ENCODE measurements at regions not wholly inside any gene's neighbourhood (a gene's known extent, or its start where the extent isn't known, plus 50 kb on each side); places are given as distances from the start of the nearest gene placed in this dataset.

DNA sequence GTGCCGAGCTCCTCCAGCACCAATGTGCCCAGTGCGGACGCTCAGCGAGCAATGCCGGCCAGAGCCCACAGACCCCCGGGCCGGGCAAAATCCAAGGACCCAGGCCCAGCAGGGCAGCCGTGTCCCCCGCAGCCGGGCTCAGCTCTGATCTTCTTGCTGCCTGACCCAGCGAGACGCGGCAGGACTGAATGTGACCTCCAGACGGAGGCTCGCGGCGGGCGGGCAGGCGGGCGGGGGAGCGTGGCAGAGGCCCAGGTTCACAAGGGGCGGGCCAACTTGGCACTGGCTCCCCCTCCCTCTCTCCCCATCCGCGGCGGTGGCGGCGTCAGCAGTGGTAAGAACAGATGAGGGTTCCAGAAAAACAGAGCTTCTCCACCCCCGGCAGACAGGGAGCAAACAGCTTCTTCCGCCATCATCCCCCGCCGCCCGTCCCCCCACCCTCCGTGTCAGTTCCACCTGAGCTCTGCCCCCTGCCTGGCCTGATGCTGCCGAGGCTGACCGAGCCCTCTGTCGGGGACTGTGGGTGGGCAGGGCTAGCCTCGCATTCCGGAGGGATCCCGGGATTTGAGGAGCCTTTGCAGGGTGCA lies 94.3 kb downstream of the RFLNA start:
- in situ Hi-C loops (cut with HindIII; ENCODE audit: low sequenced_read_pairs) = no loop called here
- no peak for DNase-seq (ENCODE audit: low read depth)
- TF ChIP-seq, protein P1, sequence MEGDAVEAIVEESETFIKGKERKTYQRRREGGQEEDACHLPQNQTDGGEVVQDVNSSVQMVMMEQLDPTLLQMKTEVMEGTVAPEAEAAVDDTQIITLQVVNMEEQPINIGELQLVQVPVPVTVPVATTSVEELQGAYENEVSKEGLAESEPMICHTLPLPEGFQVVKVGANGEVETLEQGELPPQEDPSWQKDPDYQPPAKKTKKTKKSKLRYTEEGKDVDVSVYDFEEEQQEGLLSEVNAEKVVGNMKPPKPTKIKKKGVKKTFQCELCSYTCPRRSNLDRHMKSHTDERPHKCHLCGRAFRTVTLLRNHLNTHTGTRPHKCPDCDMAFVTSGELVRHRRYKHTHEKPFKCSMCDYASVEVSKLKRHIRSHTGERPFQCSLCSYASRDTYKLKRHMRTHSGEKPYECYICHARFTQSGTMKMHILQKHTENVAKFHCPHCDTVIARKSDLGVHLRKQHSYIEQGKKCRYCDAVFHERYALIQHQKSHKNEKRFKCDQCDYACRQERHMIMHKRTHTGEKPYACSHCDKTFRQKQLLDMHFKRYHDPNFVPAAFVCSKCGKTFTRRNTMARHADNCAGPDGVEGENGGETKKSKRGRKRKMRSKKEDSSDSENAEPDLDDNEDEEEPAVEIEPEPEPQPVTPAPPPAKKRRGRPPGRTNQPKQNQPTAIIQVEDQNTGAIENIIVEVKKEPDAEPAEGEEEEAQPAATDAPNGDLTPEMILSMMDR (IDR thresholded peaks at IDR 0.05; ENCODE audit: low read depth, low read length, missing control alignments) = no peak
- peak overlapping the region; percentile 73 for H3K4me3 ChIP-seq (ENCODE audit: low read depth, low read length)

DNA sequence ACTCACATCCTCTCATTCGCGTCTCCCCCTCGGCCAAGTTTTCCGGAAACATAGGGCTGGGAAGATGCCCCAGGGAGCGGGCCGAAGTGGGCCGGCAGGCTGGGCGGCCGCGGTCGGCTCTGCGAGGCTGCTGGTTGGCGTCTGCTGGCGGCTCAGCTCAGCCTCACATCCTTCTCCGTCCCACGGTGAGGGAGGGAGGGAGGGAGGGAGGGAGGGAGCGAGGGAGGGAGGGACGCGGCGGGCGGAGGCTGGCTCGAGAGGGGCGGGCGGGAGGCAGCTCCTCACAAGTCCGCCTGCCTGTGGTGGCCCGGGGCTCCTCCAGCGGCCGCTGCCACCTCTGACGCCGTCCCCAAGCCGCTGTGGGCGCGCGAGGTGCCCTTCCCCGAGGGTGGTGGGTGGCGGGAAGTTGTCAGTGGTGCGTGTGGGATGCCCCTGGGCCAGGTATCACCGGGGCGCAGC lies 93.8 kb downstream of the RFLNA start:
- TF ChIP-seq, protein P1 (IDR thresholded peaks at IDR 0.05; ENCODE audit: low read depth, low read length, missing control alignments) = no peak
- DNase-seq (ENCODE audit: low read depth) = no peak
- in situ Hi-C loops (cut with HindIII; ENCODE audit: low sequenced_read_pairs) = no loop called here
- peak overlapping the region; percentile 73 for H3K4me3 ChIP-seq (ENCODE audit: low read depth, low read length)

DNA sequence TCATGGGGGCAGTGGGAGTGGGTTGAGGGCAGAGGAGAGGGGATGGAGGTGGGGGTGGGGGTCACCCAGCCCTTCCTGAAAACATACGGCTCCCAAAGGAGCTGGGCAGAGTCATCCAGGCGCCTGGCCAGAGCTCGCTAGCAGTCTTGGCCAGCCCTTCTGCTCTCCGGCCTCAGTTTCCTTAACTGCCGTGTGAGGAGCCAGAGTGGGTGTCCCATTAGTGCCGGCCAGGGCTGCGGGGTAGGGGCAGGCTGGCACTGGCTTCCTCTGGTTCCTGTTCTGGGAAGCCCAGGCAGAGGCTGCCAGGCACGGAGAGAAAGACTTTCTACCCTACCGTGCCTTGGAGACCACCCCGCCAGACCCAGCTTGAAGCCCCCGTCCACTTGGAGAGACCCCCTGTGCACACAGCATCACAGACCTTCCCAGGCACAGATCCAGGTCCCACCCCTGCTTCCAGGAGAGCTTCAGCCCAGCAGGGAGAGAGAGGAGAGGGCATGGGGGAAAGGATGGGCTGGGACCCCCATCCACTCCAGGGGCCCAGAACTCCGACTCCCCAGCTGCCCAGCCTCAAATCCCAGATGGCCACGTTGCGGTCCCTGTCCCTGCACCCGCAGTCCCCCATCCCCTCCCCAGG lies 93.3 kb downstream of the RFLNA start:
- TF ChIP-seq, protein P1 (IDR thresholded peaks at IDR 0.05; ENCODE audit: low read depth, low read length, missing control alignments) = no peak
- in situ Hi-C loops (cut with HindIII; ENCODE audit: low sequenced_read_pairs) = no loop called here
- no peak for DNase-seq (ENCODE audit: low read depth)
- peak overlapping the region; percentile 73 for H3K4me3 ChIP-seq (ENCODE audit: low read depth, low read length)

- H3K4me3 ChIP-seq (ENCODE audit: low read depth, low read length) = peak overlapping the region; percentile 73
- DNase-seq (ENCODE audit: low read depth) = no peak
- in situ Hi-C loops (cut with HindIII; ENCODE audit: low sequenced_read_pairs) = no loop called here
- TF ChIP-seq, protein P1 (IDR thresholded peaks at IDR 0.05; ENCODE audit: low read depth, low read length, missing control alignments) = no peak
These were observed 92.6 kb downstream of the RFLNA start for GRCh38 chr12:124387528-124387911.

DNA sequence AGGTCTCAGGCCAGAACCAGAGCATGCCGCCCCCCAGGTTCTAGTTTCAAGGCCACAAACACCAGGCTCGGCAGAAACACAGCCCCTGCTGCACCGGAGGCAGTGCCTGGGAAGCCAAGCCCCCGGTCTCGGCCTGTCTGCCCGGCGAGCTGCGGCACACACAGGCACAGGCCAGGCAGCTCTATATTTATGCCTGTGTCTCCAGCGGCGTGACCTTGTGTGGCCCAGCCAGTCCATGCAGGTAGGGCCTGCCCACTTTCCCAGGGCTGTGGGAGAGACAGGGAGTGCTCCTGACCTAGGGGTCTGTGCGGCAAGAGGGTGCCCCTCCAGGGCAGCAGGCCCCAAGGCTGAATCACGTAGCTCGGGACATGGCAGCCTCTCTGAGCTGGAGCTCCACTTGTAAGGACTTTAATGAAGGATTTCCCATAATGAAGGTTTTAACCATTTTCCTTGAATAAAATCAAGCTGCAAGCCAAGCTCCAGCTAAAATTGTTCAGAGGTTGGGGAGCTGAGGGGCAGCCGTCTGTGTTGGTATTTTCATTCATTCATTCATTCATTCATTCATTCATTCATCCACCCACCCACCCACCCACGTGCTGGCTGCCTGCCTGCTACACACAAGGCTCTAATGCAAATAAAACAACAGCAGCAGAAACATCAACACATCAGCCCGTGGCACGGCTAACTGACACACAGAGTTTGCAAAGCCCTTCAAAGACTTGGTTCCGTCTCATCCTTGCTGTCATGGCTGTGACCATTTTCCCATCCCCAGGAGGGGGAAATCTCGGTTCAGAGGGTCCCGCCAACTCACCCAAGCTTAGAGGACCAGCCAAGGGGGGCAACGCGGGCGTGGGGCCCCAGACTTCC lies 92.0 kb downstream of the RFLNA start:
- DNase-seq (ENCODE audit: low read depth) = no peak
- TF ChIP-seq, protein P1 (IDR thresholded peaks at IDR 0.05; ENCODE audit: low read depth, low read length, missing control alignments) = no peak
- H3K4me3 ChIP-seq (ENCODE audit: low read depth, low read length) = peak overlapping the region; percentile 73
- in situ Hi-C loops (cut with HindIII; ENCODE audit: low sequenced_read_pairs) = no loop called here

DNA sequence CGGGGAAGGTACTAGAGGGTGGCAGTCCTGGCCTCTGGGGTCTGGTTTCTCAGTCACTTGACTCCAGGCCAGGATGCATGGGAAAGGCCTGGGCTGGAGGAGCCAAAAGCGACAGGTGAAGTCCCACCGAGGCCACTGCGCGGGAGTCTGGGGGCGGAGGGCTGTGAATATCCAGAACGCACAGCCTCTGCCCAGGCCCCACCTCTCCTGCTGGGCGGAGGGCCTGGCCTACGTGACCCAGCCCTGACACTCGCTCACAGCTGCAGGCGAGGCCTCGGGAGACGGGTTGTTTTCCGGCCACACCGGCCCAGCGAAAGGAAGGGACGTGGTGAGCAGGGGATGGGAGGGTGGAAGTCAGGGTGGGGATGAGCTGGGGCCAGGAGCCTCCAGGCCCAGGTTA lies 91.2 kb downstream of the RFLNA start:
- no peak for DNase-seq (ENCODE audit: low read depth)
- H3K4me3 ChIP-seq (ENCODE audit: low read depth, low read length) = peak overlapping the region; percentile 23
- in situ Hi-C loops (cut with HindIII; ENCODE audit: low sequenced_read_pairs) = no loop called here
- TF ChIP-seq, protein P1 (IDR thresholded peaks at IDR 0.05; ENCODE audit: low read depth, low read length, missing control alignments) = no peak
